ENCODE measurements at regions not wholly inside any gene's neighbourhood (a gene's known extent, or its start where the extent isn't known, plus 50 kb on each side); places are given as distances from the start of the nearest gene placed in this dataset.

DNA sequence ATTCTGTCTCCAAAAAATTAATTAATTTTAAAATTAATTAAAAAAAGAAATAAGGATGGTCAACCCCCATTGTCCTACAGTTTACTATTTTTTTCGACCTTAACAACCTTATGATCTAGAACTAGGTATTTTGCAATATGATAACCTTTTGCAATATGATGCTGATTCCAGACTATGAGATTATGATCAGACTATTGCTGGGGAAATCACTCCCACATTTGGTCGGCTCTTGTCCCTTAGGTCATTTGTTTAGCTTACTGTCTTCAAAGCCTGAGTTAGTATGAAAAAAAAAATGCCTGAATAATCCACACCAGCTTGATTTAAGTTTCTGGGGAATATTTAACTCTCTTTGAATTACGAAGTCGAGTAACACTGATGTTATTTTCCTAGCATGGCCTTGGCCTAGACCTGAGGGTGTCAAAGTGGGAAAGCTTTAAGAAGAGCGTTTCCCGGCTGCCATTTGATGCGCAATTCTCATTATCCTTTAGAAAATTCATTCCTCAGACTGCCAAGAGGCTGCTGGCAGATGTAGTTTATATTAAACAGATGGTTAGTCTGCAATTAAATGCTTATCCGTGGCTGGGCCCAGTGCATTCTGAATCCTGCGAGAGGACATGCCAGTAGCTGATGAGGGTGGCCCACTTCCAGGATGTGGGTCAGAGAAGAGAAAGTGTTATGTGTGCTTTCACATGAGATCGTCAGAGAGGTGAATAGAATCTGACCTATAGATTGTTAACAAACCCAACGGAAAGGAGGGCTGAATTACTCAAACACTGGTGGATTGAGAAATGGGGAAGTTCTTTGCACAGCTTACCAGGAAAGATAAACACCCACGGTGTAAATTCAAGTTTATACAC lies 496.0 kb upstream of the THBS1 start:
- no peak for DNase-seq (ENCODE audit: low read depth)

DNA sequence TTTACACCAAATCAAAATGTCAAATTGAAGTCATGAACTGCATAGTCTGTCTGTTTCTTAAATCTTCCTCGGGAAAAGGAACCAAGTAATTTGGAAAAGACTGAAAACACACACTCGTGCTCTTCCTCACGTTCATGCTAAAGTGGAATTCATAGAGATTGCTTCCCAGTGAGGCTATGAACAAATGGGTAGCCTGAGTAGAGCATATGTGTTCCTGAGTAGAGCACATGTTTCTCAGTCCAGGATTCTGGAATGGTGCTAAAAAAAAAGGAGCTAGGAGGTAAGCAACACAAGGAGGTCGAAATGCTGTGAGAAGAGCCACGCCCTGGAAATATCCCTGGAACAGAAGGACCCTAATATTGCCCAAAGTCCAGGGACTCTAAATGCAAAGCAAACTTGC lies 494.2 kb upstream of the THBS1 start:
- no peak for DNase-seq (ENCODE audit: low read depth)

DNA sequence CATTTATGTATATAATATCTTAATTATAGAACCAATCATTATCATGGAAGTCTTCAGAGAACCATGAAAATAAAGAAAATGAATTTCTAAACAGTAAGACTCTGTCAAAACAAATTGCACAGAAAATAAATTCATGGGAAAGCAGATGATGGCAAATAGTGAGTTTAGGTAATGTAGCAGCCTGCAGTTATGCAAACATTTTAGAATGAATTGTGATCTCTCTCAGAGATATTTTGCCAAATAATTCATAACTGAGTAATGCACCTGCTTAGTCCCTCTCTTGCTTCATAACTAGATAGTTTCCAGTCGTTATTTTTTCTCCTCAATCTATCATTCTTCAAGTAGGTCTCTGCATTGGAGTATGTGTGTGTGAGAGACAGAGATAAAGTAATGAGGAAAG lies 492.7 kb upstream of the THBS1 start:
- no peak for DNase-seq (ENCODE audit: low read depth)

DNA sequence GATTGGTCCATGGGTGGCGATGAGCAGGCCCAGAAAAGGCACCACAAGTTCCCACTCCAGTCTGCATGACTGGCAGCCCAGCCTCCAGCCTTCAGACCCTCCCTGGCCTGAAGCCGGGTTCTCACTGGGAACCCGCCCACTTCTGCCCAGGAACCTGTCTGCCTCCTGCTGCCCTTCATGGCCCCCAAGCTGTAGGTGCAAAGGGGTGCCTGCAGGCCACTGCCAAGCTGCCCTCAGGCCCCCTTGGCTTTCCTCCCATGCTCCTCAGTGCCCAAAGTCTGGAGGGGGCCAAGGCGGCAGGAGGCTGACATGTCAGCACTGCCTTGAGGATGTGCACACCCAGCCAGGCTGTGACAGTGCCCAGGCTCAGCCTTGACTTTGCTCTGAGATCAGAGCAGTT lies 488.5 kb upstream of the THBS1 start:
- DNase-seq (ENCODE audit: low read depth), result no peak

DNA sequence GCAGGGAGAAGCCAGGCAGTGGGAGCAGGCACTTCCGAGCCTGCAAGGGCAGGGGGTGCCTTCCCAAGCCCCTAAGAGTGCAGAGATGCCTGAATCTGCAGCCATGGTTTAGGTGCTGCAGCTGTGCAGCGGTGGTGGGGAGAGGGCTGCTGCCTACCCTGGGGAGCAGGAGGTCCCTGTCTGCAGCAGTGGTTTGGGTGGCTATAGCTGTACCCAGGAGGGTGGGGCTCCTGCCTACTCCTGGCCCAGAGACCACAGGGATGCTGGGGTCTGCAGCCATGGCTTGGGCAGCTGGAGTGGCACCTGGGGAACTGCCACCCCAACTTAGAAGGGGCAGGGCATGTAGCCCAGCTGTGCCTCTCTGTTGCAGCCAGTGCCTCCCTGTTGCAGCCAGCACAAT lies 488.1 kb upstream of the THBS1 start:
- no peak for DNase-seq (ENCODE audit: low read depth)

DNA sequence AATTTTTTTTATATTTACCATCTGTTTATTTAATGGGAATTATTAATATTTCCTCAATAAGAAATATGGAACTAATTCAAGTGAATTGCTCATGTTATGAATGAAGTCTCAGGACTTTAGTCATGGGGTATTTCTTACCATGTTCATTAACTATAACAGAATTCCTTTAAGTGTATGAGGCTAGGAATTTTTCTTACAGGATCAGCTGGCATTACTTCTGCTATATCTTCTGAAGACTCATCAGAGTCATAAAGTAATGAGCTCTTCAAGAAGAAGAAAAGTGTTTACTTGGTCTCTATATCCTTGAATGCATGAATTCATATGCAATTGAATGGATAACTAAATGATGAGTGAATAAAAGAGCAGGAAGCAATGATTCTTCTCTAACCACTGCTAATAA lies 486.8 kb upstream of the THBS1 start:
- DNase-seq (ENCODE audit: low read depth), result no peak

DNA sequence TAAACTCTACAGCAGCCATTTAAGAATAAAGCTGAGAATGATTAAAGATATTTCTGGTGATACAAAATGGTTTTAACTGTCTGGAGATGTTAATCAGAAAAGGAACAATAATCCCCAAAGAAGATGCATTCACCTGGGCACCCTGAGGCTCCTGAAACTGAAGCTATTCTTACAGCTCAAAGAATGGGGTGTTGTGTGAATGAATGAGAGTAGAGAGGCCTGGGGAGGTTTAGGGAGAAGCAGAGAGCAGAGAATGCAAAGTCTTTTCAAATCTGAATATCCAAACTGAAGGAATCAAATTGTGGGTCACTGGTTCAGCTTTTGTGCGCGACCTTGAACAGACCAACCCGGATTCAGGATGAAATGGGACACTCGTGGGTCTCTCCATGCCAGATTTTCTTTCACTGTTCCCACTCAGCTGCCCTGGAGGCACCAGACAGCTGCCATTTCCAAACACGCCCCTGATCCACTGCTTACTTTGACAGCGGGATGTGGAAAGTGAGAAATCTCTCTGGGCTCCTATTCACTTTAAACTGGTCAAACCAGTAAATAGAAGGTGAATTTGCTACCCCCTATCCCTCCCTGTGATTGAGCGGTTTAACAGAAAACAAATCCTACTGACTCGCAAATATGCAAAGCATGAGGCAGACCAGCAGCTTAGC lies 485.5 kb upstream of the THBS1 start:
- DNase-seq (ENCODE audit: low read depth), result no peak

DNA sequence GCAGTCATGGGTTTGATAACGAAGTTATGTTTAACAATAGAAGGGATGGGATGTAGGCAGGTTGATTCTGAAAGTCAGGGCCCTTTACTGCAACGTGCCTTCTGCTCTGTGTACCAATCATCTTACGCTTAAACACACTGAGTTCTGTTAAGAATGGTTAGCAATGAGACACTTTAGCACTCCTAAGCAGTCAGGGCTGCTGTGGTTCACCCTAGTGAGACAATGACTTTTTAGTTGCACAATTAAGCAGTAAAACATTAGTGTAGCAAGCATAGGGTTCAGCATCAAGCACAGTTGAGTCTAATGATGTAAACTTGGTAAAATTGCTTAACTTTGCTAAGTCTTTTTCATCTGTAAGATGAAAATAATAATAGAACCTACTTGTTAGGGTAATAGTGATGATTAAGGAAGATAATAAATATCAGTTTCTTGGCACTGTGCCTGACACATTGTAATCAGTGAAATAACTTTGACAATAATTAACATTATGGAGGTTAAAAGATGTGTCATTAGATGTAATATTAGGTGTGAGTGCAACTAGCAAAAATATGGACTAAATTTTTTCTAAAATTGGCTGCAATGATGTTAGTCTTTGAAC lies 484.2 kb upstream of the THBS1 start:
- no peak for DNase-seq (ENCODE audit: low read depth)

DNA sequence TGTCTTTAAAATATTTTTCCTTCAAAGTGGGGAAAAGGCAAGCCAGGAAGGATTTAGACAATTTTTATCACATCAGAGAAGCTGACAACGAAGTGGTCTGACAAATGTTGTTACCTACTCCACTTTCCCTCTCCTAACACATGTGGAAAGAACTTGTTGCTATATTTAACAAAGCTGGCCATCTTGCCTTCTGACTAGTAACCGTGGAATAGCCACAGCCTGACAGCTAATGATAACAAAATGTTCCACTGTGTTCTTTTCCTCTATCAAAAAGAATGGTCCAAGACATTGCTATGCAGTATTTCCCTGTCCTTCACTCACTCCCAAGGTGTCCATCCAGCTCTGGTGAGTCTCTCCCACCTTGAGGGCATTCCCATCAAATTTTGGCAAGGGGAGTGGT lies 481.4 kb upstream of the THBS1 start:
- DNase-seq (ENCODE audit: low read depth), result no peak

DNA sequence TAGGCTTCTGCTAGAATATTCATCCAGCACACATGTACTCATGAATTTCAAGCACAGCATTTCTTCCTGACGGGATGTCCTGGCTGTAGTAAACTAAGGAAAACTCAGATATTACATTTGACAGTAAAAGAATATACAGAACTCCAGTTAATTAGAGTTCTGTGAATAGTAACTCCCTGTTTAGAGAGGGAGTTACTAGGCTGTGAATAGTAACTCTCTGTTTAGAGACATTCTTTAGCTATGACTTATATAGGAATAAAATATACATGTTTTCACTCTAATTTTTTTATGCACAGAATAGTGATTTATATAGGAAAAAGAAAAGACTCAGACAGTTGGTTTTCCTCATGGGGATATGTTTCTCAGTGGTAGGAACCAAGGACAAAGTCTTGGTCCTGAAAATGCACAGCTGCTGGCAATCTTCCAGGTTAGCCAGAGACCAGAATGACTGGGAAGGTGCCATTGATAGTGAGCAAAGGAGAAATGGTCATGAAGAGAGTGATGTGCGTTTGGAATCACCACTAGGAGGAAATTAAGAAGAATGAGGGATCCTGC lies 480.7 kb upstream of the THBS1 start:
- DNase-seq (ENCODE audit: low read depth), result no peak

DNA sequence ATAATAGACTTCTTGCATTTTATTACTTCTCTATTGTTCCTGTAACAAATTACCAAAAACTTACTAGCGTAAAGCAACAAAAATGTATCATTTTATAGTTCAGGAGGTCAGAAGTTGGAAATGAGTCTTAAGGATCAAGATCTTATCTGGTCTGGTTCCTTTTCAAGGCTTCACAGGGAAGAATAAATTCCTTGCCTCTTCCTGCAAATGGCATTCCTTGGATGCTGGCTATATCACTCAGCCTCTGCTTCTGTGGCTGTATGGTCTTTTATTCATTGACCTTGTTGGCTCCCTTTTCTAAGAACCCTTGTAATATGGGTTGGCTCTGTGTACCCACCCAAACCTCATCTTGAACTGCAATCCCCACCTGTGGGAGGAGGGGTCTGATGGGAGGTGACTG lies 478.4 kb upstream of the THBS1 start:
- DNase-seq (ENCODE audit: low read depth), result no peak

DNA sequence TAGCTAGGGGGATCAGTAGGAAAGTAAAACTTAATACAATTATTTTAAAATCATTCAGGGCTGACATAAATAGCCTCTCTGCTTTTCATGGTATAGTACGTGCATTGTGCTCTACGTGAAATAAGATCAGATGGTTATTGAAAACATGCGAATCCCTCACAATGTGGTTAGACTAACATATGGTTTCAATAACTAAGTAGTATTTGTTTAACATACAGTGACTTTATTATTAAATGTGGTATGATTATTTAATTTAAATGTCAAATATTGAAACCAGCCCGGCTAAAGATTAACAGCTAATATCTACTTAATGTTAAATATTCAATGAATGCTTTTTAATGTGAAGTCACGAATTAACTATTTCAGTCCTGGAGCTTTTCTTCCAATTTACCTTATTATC lies 473.9 kb upstream of the THBS1 start:
- no peak for DNase-seq (ENCODE audit: low read depth)

DNA sequence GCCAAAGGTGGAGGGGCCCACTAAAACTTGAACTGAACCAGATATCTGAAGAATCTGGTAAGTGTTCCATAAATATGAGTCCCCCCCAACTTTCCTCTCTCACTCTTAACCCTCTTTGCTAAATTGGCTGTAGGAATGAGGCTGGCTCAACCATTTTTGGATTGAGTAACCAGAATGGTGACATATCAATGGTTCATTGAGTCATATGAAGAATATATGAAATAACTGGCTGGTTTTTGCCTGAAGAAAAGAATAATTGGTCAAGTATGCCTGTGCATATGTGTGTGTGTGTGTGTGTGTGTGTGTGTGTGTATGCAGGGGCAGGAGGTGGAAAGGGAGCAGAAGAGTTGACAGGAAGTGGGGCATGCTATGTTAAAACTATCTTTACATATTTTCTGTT lies 472.9 kb upstream of the THBS1 start:
- DNase-seq (ENCODE audit: low read depth), result no peak

DNA sequence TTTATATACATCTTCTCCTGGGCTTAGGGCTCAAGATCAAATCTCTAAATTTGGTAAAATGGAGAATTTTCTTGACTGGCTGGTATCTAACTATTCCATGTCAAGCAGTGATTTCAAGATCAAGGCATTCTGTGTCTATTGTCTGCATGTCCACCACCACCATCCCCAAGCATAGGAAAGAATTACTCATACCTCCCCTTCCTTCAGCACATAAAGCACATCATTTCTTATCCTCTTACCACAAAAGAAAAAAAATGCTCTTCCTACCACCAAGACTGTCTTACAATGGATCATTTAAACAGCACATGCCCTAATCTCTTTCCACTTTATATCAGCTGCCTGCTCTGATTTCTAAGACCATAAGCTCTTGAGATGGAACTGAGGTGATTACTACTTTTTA lies 470.5 kb upstream of the THBS1 start:
- DNase-seq (ENCODE audit: low read depth), result no peak

DNA sequence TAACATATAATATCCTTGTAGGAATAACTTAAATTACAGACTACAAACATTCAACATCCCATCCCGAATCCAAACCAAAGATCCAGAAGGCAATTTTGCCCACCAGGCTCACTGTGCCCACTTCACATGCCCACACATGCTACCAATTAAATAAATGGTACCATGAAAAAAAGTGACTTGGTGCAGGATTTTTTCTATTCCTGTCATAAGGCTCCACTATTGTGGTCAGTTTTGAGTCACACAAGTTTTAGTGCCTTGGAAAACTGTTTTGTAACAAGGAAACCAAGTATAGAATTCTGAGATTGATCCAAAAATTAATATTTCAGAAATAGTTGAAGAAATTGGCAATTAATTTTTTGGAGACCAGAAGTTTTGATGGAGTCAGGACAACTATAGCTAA lies 470.1 kb upstream of the THBS1 start:
- DNase-seq (ENCODE audit: low read depth), result no peak

DNA sequence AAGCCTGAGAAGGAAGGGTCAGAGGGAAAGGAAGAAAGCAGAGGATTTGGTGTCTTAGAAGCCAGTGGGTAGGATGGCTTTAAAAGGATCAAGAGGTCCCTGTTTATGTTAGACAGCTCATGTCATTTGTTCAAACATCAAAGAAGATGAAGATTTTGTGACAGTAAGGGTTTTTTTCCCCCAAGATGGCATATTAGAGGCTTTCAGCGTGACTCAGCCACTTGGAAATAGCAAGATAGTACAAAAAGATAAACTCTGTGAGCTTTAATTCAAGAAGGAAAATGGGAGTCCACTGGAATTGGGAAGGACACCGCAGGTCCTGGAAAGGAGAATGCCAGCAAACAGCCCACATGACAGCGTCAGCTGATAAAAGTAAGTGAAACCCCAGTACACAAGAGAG lies 467.1 kb upstream of the THBS1 start:
- DNase-seq (ENCODE audit: low read depth), result no peak

DNA sequence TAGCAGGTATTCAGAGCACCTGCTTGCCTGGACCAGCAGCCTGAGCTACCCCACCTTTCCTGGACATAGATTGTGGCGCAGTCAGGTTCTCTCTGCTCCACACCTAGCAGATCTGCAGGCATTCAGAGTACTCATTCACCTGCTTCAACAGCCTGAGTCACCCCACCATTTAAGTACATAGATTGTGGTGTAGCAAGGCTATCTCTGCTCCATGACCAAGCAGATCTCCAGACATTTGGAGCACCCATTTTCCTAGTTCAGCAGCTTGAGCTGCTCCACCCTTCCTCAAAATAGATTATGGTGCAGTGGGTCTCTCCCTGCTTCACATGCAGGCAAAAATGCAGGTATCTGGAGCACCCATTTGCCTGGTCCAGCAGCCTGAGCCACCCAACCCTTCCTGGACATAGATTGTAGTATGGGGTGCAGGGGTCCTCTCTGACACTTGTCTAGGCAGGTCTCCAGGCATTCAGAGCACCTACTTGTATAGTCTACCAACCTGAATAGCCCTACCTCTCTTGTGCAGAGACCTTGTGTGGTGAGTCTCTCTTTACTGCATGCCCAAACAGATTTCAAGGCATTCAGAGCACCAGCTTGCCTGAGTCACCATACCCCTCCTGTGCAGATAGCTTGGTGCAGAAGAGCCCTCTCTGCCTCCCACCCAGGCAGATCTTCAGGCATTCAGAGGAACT lies 466.0 kb upstream of the THBS1 start:
- DNase-seq (ENCODE audit: low read depth), result no peak

DNA sequence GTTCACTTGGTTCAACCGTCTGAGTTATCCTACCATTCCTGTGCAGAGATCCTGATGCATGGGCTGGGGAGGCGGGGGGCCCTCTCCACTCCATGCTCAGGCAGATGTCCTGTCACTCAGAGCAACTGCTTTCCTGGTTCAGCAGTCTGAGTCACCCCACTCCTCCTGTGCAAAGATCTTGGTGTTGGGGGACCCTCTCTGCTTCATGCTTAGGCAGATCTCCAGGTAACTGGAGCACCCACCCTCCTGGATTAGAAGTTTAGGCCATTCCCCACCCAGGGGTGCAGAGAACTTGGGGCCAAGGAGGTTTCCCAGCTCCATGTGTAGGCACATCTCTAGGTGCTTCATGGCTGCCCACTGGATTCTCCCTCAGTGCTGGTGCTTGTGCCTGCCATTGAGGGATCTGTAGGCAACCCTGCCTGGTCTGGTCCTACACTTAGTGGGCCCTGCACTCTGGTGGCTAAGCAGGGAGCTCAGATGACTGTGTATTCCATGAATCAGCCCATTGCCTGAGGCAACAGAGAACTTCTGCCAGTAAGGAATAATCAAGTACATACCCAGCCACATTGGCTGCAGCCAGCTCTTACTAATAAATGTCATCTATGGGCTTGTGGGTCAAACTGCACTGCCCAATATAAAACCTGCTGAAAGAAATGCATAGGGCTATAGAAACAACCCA lies 465.4 kb upstream of the THBS1 start:
- DNase-seq (ENCODE audit: low read depth), result no peak

DNA sequence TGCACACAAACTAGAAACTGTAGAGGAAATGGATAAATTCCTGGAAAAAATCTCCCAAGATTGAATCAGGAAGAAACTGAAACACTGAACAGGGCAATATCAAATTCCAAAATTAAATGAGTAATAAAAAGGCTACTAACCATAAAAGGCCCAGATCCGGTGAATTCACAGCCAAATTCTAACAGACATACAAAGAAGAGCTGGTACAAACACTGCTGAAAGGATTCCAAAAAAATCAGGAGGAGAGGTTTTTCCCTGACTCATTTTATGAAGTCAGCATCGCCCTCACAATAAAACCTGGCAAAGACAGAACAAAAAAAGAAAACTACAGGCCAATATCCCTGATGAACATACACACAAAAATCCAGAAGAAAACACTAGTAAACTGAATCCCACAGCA lies 462.4 kb upstream of the THBS1 start:
- no peak for DNase-seq (ENCODE audit: low read depth)

DNA sequence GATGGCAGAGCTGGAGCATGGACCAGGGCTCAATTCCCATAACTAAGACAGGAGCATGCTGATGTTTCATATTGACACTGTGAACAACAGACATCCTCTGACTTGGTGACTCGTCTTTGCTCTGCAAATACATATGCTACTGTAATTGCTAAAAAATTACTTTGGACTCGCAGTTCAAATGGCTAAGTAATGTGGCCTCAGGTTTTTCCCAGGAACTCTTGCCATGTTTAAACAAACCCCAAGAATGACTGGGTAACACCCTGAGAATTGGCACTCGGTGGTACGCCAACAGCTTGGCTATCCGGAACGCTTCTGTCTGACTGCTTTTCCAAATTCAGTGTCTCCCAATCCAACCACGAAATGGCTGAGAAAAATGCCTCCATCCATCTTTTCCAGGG lies 456.7 kb upstream of the THBS1 start:
- DNase-seq (ENCODE audit: low read depth), result no peak

DNA sequence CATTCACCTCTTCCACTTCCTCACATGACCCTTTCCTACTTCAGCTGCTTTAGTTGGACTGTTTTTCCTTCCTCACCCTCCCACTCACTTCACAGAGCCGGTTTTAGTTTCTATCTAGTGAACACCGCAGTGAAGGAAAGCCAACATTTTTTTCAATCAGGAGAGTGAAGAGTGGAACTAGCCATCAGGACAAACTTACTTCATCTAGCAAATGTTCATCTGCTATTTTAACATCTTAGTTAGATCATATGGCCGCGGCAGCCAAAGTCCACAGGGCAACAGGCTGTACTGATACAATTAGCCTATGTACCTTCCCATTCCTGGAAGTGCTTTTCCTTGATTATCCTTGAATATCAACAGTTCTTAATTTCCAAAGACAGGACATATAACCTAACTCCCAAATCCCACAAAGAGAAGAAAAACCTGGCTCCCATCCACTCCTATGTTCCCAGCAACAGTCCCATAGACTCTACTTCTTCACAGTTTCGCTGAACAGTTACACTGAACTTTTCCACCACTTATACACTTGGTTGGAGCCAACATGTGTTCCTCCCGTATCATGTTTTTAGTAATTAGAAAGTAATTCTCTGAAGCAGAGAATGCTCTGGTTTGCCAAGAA lies 456.2 kb upstream of the THBS1 start:
- DNase-seq (ENCODE audit: low read depth), result no peak

DNA sequence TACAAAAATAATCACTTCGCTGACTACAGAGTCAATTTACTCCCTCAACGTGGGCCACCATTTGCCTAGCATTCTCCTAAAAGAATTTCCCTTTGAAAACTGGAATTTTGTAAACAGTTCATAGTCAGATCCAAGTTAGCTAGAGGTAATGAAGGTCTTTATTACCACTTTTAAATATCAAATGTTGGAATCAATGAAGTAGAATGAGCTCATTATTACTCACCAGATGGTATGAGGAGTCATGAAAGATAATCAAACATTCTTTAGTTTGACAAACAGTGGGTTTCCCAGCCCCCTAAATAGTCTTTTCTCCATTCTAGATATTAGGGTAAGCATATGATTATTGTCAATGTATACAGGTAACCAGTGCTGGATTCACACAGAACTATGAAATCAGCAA lies 455.7 kb upstream of the THBS1 start:
- no peak for DNase-seq (ENCODE audit: low read depth)

Data from activated gamma-delta T cell treated with anti-CD3 and anti-CD28 coated beads, Interleukin-2, amount 50 U/mL, for 16 hours (primary cell).